PC-3 (cell line): ENCODE measurements at regions not wholly inside any gene's neighbourhood (a gene's known extent, or its start where the extent isn't known, plus 50 kb on each side); places are given as distances from the start of the nearest gene placed in this dataset.

Experiments used
- CTCF ChIP-seq: fragments of 300-600 bp; sonication (generic); conservative IDR thresholded peaks from 2 replicates; pipeline ENCODE4 v1.5.1; 2017; ENCODE audit warnings: antibody characterized with exemption, low read depth, mild to moderate bottlenecking, low read length
- EZH2phosphoT487 ChIP-seq: fragments of 300-600 bp; sonication (generic); IDR thresholded peaks from 2 replicates; pipeline ENCODE4 v1.6.1; 2018; ENCODE audit warnings: mild to moderate bottlenecking, antibody characterized with exemption, low read length, borderline replicate concordance

- TF ChIP-seq CTCF = no peak
- no peak for TF ChIP-seq EZH2phosphoT487
Measured at GRCh38 chr9:16106021-16106571, 553.3 kb downstream of the CCDC171 start.
